Thoracic aorta (tissue), 2 donors: ENCODE measurements at regions not wholly inside any gene's neighbourhood (a gene's known extent, or its start where the extent isn't known, plus 50 kb on each side); places are given as distances from the start of the nearest gene placed in this dataset.

Source experiments
- ATAC-seq: fragments of 150-250 bp; one replicate; pipeline ENCODE4 v1.8.0; 2017; ENCODE audit warnings: low read depth; ENCODE audit not compliant: insufficient number of reproducible peaks, low FRiP score
- DNase-seq: peaks from one replicate; pipeline ENCODE4 v3.0.0-alpha.2; 2020; ENCODE audit warnings: low spot score
- H3K27ac ChIP-seq, 2 donors: fragments of 200-600 bp; sonication (generic); 1 replicate in 1 of 2; 2 replicates in 1 of 2; pipeline ENCODE4 v1.5.1; 2016; ENCODE audit warnings: mild to moderate bottlenecking in 2 of 2, moderate library complexity in 2 of 2
- H3K27me3 ChIP-seq: fragments of 200-600 bp; sonication (generic); replicated peaks from 2 replicates; pipeline ENCODE4 v1.6.0; 2016; ENCODE audit warnings: mild to moderate bottlenecking; ENCODE audit not compliant: insufficient read depth
- H3K36me3 ChIP-seq: fragments of 200-600 bp; sonication (generic); one replicate; pipeline ENCODE4 v1.5.1; 2016
- H3K4me1 ChIP-seq, 2 donors: fragments of 200-600 bp; sonication (generic); 1 replicate in 1 of 2; 2 replicates in 1 of 2; pipeline versions ENCODE4 v1.5.1 to v1.6.0; 2016; ENCODE audit warnings: low read depth in 2 of 2, mild to moderate bottlenecking in 1 of 2; ENCODE audit not compliant: control insufficient read depth in 1 of 2
- H3K4me3 ChIP-seq: fragments of 200-600 bp; sonication (generic); 2 replicates; pipeline ENCODE4 v1.5.1; 2016; ENCODE audit warnings: mild to moderate bottlenecking
- H3K9me3 ChIP-seq: fragments of 200-600 bp; sonication (generic); 2 replicates; pipeline ENCODE4 v1.5.1; 2016
- TF ChIP-seq, protein P1 (sequence below): fragments of 200-600 bp; sonication (generic); IDR thresholded peaks from one replicate; pipeline ENCODE4 v1.5.1; 2019; ENCODE audit warnings: antibody characterized with exemption

GRCh38 chr11:97934572-97935208, 1086.1 kb upstream of the CNTN5 start:
- no peak for DNase-seq
- Histone ChIP-seq H3K4me1 (no peaks in the 10 kb centered on the region), H3K27me3 (no peaks in the 10 kb centered on the region), H3K27ac (no peak overlapping the region), H3K4me3 (no peak overlapping the region), H3K36me3 (no peaks in the 10 kb centered on the region), H3K9me3 (no peaks in the 10 kb centered on the region)
- ATAC-seq: no peak
- TF ChIP-seq, protein P1, sequence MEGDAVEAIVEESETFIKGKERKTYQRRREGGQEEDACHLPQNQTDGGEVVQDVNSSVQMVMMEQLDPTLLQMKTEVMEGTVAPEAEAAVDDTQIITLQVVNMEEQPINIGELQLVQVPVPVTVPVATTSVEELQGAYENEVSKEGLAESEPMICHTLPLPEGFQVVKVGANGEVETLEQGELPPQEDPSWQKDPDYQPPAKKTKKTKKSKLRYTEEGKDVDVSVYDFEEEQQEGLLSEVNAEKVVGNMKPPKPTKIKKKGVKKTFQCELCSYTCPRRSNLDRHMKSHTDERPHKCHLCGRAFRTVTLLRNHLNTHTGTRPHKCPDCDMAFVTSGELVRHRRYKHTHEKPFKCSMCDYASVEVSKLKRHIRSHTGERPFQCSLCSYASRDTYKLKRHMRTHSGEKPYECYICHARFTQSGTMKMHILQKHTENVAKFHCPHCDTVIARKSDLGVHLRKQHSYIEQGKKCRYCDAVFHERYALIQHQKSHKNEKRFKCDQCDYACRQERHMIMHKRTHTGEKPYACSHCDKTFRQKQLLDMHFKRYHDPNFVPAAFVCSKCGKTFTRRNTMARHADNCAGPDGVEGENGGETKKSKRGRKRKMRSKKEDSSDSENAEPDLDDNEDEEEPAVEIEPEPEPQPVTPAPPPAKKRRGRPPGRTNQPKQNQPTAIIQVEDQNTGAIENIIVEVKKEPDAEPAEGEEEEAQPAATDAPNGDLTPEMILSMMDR: no peak

GRCh38 chr11:97937501-97937900, 1083.2 kb upstream of the CNTN5 start:
- Histone ChIP-seq H3K27me3 (no peaks in the 10 kb centered on the region), H3K9me3 (no peaks in the 10 kb centered on the region), H3K27ac (no peak overlapping the region), H3K4me1 (no peaks in the 10 kb centered on the region), H3K36me3 (no peaks in the 10 kb centered on the region), H3K4me3 (no peak overlapping the region)
- ATAC-seq: no peak
- DNase-seq: no peak
- TF ChIP-seq, protein P1: no peak

DNA sequence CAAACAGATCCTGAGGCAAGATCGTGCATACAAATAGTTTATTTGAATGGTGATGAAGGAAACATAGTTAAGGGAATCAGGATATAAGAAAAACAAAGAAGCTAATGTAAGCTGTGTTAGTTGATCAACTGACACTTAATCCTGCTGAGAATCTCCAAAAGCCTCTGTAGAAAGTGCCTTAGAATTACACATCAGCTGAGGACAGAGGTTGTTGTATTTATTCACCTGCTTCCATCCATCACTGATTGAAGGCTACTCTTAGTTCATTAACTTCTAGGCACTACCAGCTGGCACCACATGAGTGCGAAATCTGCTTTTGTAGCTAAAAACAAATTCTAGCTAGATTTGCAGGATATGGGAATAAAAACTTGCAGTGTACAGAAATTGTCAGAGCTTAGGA, 1082.0 kb upstream of the CNTN5 start:
- Histone ChIP-seq H3K4me1 (no peaks in the 10 kb centered on the region), H3K36me3 (no peaks in the 10 kb centered on the region), H3K4me3 (no peak overlapping the region), H3K27ac (no peak overlapping the region), H3K9me3 (no peaks in the 10 kb centered on the region), H3K27me3 (no peaks in the 10 kb centered on the region)
- TF ChIP-seq, protein P1: no peak
- DNase-seq (no peak), ATAC-seq (no peak)

GRCh38 chr11:97943493-97943892, 1077.3 kb upstream of the CNTN5 start:
- no peaks in the 10 kb centered on the region for H3K27me3 ChIP-seq
- no peak overlapping the region for H3K27ac ChIP-seq
- ATAC-seq (no peak), DNase-seq (no peak)
- no peaks in the 10 kb centered on the region for H3K9me3 ChIP-seq
- no peak overlapping the region for H3K4me3 ChIP-seq
- TF ChIP-seq, protein P1: no peak
- no peaks in the 10 kb centered on the region for H3K4me1 ChIP-seq
- no peaks in the 10 kb centered on the region for H3K36me3 ChIP-seq

GRCh38 chr11:97948793-97949192, 1072.0 kb upstream of the CNTN5 start:
- Histone ChIP-seq H3K36me3 (no peaks in the 10 kb centered on the region), H3K4me3 (no peak overlapping the region), H3K9me3 (no peaks in the 10 kb centered on the region), H3K4me1 (no peaks in the 10 kb centered on the region), H3K27ac (no peak overlapping the region), H3K27me3 (no peaks in the 10 kb centered on the region)
- ATAC-seq (no peak), DNase-seq (no peak)
- TF ChIP-seq, protein P1: no peak
